COLO668 (cell line): ENCODE measurements at regions not wholly inside any gene's neighbourhood (a gene's known extent, or its start where the extent isn't known, plus 50 kb on each side); places are given as distances from the start of the nearest gene placed in this dataset.
"Not testable (repeated sequence)": the region's sequence is repeated elsewhere in the genome, so short reads cannot be mapped to it uniquely, and the experiment has no call there.

Experiments used
- DNase-seq: peaks from one replicate; lab custom pipeline; 2025; ENCODE audit not compliant: unreplicated experiment; lab: John Stamatoyannopoulos, UW

DNA sequence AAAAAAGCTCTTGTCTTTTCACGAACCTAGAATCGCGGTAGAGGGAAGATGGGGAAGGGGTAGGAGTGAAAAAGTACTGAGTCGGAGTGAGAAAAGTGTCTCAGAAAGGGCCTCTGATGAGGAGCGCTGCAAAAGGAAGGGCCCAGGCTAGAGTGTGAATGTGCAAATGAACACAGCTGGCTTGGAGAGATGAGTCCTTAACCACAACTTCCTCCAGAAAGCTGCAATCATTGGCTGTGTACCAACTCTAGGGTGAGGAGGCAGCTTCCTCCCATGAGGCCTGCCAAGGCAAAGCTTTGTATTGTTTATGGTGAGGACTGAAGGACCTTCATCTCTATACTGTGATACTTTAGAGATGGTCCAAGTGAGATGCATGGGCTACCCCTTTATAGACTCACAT, 566.9 kb upstream of the ANO5 start:
- no peak for DNase-seq

DNA sequence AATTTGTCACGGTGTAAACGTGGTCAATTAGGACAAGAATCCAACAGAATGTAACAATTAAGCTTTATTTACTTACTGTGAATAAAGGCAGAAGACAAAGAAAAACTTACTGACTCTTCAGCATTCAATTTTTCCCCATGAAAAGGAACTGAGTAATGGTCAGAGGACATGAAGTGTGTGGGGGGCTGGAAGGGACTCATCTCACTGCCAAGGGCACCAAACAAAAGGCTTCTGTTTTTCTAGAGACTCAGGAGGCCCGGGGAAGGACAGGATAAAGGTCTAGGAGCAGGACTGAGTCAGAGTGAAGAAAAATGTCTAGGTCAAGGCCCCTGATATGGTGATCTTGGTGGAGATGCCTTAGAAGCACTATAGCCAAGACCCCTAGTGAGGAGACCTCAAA, 564.2 kb upstream of the ANO5 start:
- no peak for DNase-seq

DNA sequence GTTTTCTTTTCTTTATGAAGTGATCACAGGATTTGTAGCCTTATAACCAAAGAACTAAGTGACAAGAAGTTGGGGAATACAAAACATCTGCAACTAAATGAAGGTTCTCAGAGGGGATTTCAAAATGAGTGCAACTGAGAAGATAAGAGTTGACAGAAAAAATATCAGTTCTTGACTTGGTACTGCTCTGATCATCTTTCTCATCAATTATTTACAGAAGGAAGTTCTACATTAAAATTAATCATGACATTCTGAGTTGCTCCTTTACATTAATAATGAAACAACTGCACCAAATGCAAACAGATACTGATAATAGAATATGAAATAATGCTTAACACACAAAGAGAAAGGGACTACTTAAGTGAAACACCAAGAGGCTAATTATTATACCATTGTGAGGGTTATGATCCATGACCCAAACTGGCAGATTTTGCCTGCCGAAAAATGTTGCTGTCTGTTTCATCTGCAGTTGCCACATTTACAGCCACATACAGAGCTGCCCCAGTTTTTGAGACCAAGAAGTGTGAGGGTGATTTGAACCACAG, 561.9 kb upstream of the ANO5 start:
- DNase-seq, result no peak

DNA sequence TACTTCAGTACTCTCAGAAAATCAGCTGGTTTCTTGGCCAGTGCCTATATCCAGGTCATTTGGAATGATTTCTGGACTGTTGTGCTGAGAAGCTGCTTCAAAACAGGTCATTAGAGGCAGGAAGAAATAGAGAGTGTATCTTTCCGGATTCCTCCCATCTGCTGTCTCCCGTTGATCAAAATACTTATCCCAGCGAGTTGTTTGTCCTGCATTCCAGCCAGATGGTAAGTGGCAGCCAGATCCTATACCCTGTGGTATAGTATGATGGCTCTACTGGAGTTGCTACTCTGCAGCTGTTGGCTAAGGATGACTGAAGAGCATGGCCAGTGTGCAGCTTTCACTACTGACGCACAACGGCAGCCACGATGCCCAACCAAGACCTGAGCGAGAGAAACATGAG, 560.9 kb upstream of the ANO5 start:
- no peak for DNase-seq

DNA sequence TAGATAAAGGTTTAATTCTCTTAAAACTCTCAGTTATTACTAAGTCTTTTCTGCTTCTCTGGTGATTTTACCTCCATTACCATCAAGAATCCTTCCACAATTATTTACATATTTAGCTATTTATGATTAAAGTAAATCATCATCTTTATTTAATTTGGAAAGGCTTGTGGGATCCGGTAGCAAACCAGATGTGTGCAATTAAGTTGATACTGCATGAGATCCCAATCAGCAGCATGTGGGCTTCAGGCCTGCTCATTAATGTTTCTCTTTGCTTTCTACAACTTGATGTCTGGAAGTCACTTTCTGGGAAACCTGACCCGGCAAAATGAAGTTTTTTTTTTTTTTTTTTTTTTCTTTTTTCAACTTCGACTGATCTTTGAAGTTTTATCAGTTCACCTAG, 558.4 kb upstream of the ANO5 start:
- no peak for DNase-seq

GRCh38 chr11:21634956-21635355, 557.9 kb upstream of the ANO5 start:
- DNase-seq, result no peak

- DNase-seq, result no peak
Measured at GRCh38 chr11:21635394-21636145, 557.3 kb upstream of the ANO5 start.

GRCh38 chr11:21636561-21636960, 556.3 kb upstream of the ANO5 start:
- no peak for DNase-seq

- DNase-seq, result no peak
Measured at GRCh38 chr11:21640491-21640890, 552.4 kb upstream of the ANO5 start.

DNA sequence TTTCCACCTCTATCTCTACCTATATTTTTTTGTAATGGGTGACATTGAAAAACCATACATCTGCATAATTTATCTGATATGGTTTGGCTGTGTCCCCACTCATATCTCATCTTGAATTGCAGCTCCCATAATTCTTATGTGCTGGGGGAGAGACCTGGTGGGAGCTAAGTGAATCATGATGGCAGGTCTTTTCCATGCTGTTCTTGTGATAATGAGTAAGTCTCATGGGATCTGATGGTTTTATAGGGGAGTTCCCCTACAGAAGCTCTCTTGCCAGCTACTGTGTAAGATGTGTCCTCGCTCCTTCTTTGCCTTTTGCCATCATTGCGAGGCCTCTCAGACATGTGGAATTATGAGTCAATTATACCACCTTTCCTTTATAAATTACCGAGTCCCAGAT, 551.0 kb upstream of the ANO5 start:
- no peak for DNase-seq

DNA sequence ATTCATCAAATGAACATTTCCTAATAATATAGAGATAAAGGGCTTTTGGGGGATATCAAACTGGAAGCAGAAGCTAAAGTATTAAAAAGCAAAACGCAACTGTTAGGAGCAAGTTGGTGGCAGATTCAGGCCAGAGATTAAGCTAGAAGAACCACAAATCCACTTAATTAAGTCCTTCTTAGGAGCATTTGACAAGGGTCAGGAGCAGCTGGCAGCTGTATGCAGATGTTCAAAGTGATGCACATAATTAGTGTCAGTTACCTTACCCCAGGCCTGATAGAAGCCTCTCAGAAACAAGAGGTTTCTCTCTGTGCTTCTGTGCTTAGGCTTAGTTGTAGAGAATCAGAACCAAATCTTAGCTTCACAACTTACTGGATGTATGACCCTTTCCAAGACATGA, 546.5 kb upstream of the ANO5 start:
- no peak for DNase-seq

GRCh38 chr11:21650961-21651360, 541.9 kb upstream of the ANO5 start:
- DNase-seq, result no peak

DNA sequence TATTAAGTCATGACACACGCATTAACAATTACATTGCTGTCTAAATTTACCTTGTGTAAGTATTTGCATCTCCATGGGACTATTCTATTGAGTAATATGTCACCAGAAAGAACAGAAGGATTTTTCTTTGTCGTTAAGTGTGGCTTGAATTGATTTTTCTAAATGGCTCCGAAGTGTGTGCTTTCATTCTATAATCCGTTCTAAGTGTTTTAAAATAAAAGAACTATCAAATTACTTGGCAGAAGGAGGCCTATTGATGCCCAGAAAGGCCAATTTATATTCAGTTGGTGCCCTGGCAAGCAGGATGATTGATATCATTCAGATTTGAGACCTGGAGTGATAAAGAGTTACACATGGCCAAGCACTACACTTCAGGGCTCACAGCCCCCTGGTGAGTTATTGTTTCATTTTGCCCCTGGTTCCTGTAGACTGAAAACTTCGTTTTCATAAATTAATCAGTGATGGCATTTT, 538.9 kb upstream of the ANO5 start:
- DNase-seq, result peak; percentile 31

GRCh38 chr11:21656065-21656464, 536.8 kb upstream of the ANO5 start:
- no peak for DNase-seq

DNA sequence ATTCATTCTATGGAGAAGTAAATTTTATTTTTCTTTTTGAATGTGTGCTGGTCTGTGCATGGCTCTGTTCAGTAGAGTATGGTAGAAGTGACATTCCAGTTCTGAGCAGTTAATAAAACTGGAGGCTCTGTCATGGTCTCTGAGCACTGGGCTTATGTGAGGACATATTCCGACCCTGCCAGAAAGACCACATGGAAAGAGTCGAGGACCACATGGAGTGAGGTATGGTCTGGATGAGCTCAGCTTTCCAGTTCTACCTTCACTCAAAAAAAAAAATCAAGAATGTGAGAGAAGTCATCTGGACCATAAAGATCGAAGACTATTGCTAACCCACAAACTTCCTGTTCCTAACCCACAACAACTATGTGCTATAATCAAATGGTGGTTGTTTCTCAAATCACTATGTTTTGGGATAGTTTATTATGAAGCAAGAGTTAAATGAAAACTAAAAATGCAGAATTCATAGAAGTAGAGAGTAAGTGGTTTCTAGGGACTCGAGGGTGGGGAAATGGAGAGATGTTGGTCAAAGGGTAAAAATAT, 534.2 kb upstream of the ANO5 start:
- DNase-seq, result no peak

- not testable (repeated sequence) for DNase-seq
Measured at GRCh38 chr11:21659377-21659776, 533.5 kb upstream of the ANO5 start.

GRCh38 chr11:21659961-21660360, 532.9 kb upstream of the ANO5 start:
- no peak for DNase-seq

DNA sequence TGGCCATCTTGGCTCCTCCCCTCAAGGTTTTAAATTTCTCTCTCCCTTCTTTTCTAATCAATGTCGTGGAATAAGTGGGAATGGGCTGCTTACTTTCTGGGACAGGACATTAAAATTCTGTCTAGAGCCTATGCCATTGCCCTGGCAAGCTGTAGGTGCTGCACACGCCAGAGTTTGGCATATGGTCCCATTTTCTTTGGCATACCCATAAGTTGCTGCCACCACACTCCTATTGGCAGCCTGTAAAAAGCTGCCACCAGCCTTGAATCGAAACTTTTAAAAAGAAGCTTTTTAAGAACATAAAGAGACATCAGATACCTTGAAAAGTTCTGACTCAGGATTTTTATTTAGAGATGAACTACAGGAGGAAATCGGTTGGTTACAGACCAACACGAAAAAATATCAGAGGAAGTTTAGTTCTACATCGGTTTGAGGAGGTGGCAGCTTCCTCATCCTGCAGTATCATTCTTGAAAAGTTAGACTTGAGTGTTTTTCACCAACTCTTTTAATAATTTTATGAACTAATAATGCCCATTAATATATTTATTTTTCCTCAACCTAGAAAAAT, 517.8 kb upstream of the ANO5 start:
- DNase-seq, result no peak

GRCh38 chr11:21687643-21688042, 505.2 kb upstream of the ANO5 start:
- DNase-seq, result no peak

DNA sequence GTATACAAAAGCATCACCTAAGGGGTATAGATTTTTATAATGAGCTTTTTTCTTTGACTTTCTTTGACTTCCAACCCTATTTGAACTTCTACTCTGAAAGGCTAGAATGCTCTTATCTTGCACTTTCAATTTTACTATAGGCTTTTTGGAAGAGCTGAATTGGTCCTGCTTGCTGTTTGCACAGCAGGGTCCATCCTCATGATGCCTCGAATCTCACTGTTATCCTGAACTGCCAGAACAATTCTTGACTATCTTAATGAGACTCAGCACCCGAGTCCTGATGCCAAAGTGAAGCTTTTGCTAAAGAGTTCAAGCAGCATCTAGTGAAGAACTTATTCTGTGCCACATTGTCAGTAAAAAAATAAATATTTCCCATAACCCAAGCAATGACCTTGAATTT, 488.3 kb upstream of the ANO5 start:
- no peak for DNase-seq

- DNase-seq, result no peak
Measured at GRCh38 chr11:21707116-21707739, 485.7 kb upstream of the ANO5 start.

GRCh38 chr11:21710809-21711208, 482.1 kb upstream of the ANO5 start:
- DNase-seq, result no peak
